HEK293 (cell line): ENCODE measurements at regions not wholly inside any gene's neighbourhood (a gene's known extent, or its start where the extent isn't known, plus 50 kb on each side); places are given as distances from the start of the nearest gene placed in this dataset.

Source experiments
- CTCF ChIA-PET: fragments of 350-600 bp; formaldehyde crosslinking; extraction: SDS; loops from one replicate; lab custom pipeline; 2021; ENCODE audit warnings: antibody characterized with exemption; lab: Yijun Ruan, JAX
- POLR2A ChIA-PET: fragments of 300-600 bp; formaldehyde crosslinking; extraction: SDS; loops from one replicate; lab custom pipeline; 2020; ENCODE audit warnings: antibody characterized with exemption, inconsistent platforms; lab: Yijun Ruan, JAX
- H3K27ac ChIP-seq: fragments of 200-500 bp; sonication (Bioruptor generic); 2 replicates; pipeline ENCODE4 v1.5.1; 2014; ENCODE audit warnings: low read depth, low read length, control low read depth, inconsistent platforms; ENCODE audit errors: extremely low read depth
- H3K36me3 ChIP-seq, 2 experiments: fragments of 200-500 bp in 1 of 2; sonication (Bioruptor generic) in 1 of 2; 1 replicate in 1 of 2; 2 replicates in 1 of 2; pipeline ENCODE4 v1.5.1; 2014 to 2017; ENCODE audit warnings: inconsistent platforms in 2 of 2, low read length in 2 of 2; ENCODE audit not compliant: control insufficient read depth in 2 of 2, insufficient read depth in 1 of 2
- H3K4me1 ChIP-seq: fragments of 200-500 bp; sonication (Bioruptor generic); 2 replicates; pipeline ENCODE4 v1.5.1; 2014; ENCODE audit warnings: mild to moderate bottlenecking, low read length, inconsistent platforms; ENCODE audit not compliant: control insufficient read depth, insufficient read depth
- H3K4me3 ChIP-seq: 2 replicates; pipeline ENCODE4 v1.5.1; 2011; ENCODE audit warnings: low read depth, mild to moderate bottlenecking, control low read depth, low read length, moderate library complexity
- H3K9me3 ChIP-seq: fragments of 200-500 bp; sonication (Bioruptor generic); 2 replicates; pipeline ENCODE4 v1.5.1; 2014; ENCODE audit warnings: low read depth, low read length, inconsistent platforms; ENCODE audit not compliant: control insufficient read depth, insufficient read depth
- CTCF ChIP-seq: fragments of 450-650 bp; formaldehyde crosslinking; IDR thresholded peaks from 2 replicates; pipeline ENCODE4 v1.5.1; 2016; ENCODE audit warnings: missing biosample characterization, missing genetic modification characterization
- GLI4 ChIP-seq: fragments of 450-650 bp; formaldehyde crosslinking; IDR thresholded peaks from 2 replicates; pipeline ENCODE4 v1.5.1; 2016; ENCODE audit warnings: missing biosample characterization, missing genetic modification characterization
- HOXD13 ChIP-seq: sonication (generic); formaldehyde crosslinking; IDR thresholded peaks from 2 replicates; pipeline ENCODE4 v1.8.0; 2022; ENCODE audit warnings: missing genetic modification reagents, borderline replicate concordance
- REST ChIP-seq: fragments of 450-650 bp; formaldehyde crosslinking; IDR thresholded peaks from 2 replicates; pipeline ENCODE4 v1.5.1; 2016; ENCODE audit warnings: missing biosample characterization, missing genetic modification characterization
- SCRT2 ChIP-seq: fragments of 450-650 bp; formaldehyde crosslinking; IDR thresholded peaks from 2 replicates; pipeline ENCODE4 v1.5.1; 2016; ENCODE audit warnings: missing biosample characterization, missing genetic modification characterization
- WT1 ChIP-seq: fragments of 450-650 bp; formaldehyde crosslinking; IDR thresholded peaks from 2 replicates; pipeline ENCODE4 v1.5.1; 2016; ENCODE audit warnings: missing biosample characterization, missing genetic modification characterization
- ZBTB11 ChIP-seq: fragments of 450-650 bp; formaldehyde crosslinking; conservative IDR thresholded peaks from 2 replicates; pipeline ENCODE4 v1.5.1; 2016; ENCODE audit warnings: low read depth, missing biosample characterization, missing genetic modification characterization
- ZNF202 ChIP-seq: fragments of 450-650 bp; formaldehyde crosslinking; IDR thresholded peaks from 2 replicates; pipeline ENCODE4 v1.5.1; 2016; ENCODE audit warnings: missing biosample characterization, missing genetic modification characterization, borderline replicate concordance
- ZNF24 ChIP-seq: fragments of 450-650 bp; formaldehyde crosslinking; IDR thresholded peaks from 2 replicates; pipeline ENCODE4 v1.5.1; 2016; ENCODE audit warnings: missing biosample characterization, missing genetic modification characterization
- ZNF248 ChIP-seq: fragments of 450-650 bp; formaldehyde crosslinking; IDR thresholded peaks from 2 replicates; pipeline ENCODE4 v1.5.1; 2017; ENCODE audit warnings: missing biosample characterization, missing genetic modification characterization
- ZNF518A ChIP-seq: fragments of 450-650 bp; formaldehyde crosslinking; conservative IDR thresholded peaks from 2 replicates; pipeline ENCODE4 v1.5.1; 2016; ENCODE audit warnings: low read depth, missing biosample characterization, missing genetic modification characterization
- ZNF692 ChIP-seq: fragments of 450-650 bp; formaldehyde crosslinking; IDR thresholded peaks from 2 replicates; pipeline ENCODE4 v1.5.1; 2016; ENCODE audit warnings: missing biosample characterization, missing genetic modification characterization
- ZNF768 ChIP-seq: fragments of 450-650 bp; formaldehyde crosslinking; IDR thresholded peaks from 2 replicates; pipeline ENCODE4 v1.5.1; 2018; ENCODE audit warnings: missing biosample characterization, mild to moderate bottlenecking, missing genetic modification characterization

- no peak for TF ChIP-seq ZNF518A (tag by site-specific recombination)
- no peak for TF ChIP-seq ZNF768 (tag by site-specific recombination)
- no peak for TF ChIP-seq CTCF (tag by site-specific recombination)
- TF ChIP-seq, all 188 proteins: peak for 0
Measured at GRCh38 chr4:181323061-181323460, 920.1 kb upstream of the TENM3 start (continued).

- Histone ChIP-seq H3K4me1 (no peaks in the 10 kb centered on the region), H3K36me3 (no peaks in the 10 kb centered on the region), H3K9me3 (no peaks in the 10 kb centered on the region), H3K4me3 (no peak overlapping the region), H3K27ac (no peak overlapping the region)
- POLR2A ChIA-PET = no interaction called here
- CTCF ChIA-PET = no interaction called here
- TF ChIP-seq SCRT2 (no peak), ZNF692 (no peak), GLI4 (no peak), WT1 (tag by site-specific recombination) (no peak), REST (tag by site-specific recombination) (no peak), ZNF24 (tag by site-specific recombination) (no peak), HOXD13 (CRISPR knock-in tag) (no peak), ZNF248 (tag by site-specific recombination) (no peak), ZBTB11 (tag by site-specific recombination) (no peak), ZNF202 (tag by site-specific recombination) (no peak)
Measured at GRCh38 chr4:181330654-181331201, 912.5 kb upstream of the TENM3 start.
